ENCODE measurements at regions not wholly inside any gene's neighbourhood (a gene's known extent, or its start where the extent isn't known, plus 50 kb on each side); places are given as distances from the start of the nearest gene placed in this dataset.

GRCh38 chr14:87879389-87879788, 113.6 kb downstream of the GALC start:
- no peak overlapping the region for H2AFZ ChIP-seq (ENCODE audit: low read depth, low read length)
- H3F3A ChIP-seq (ENCODE audit: insufficient read depth, low read length, poor library complexity, severe bottlenecking): no peaks in the 10 kb centered on the region
- H3K9ac ChIP-seq (ENCODE audit: low read length): no peak overlapping the region
- TF ChIP-seq RAD21 (conservative IDR thresholded peaks at IDR 0.05) (no peak), EZH2 (IDR thresholded peaks at IDR 0.05; ENCODE audit: borderline replicate concordance, insufficient read depth, low read length, poor library complexity, severe bottlenecking) (no peak), SMC3 (conservative IDR thresholded peaks at IDR 0.05; ENCODE audit: poor library complexity) (no peak), REST (IDR thresholded peaks at IDR 0.05; ENCODE audit: borderline replicate concordance) (no peak), CTCF (IDR thresholded peaks at IDR 0.05; ENCODE audit: poor library complexity, severe bottlenecking) (no peak), POLR2AphosphoS5 (IDR thresholded peaks at IDR 0.05) (no peak), TAF1 (IDR thresholded peaks at IDR 0.05; ENCODE audit: low read depth) (no peak), MXI1 (conservative IDR thresholded peaks at IDR 0.05; ENCODE audit: poor library complexity, severe bottlenecking) (no peak), EP300 (conservative IDR thresholded peaks at IDR 0.05; ENCODE audit: poor library complexity, severe bottlenecking) (no peak)
- no peaks in the 10 kb centered on the region for H3K27me3 ChIP-seq (ENCODE audit: insufficient read depth, low read depth, low read length)
- H3K79me2 ChIP-seq (replicated peaks; ENCODE audit: insufficient read depth, low read length): no peaks in the 10 kb centered on the region
- H3K27ac ChIP-seq (ENCODE audit: low read length): no peak overlapping the region
- H3K36me3 ChIP-seq (ENCODE audit: insufficient read depth, low read length): no peaks in the 10 kb centered on the region
- H4K20me1 ChIP-seq (ENCODE audit: insufficient read depth): no peaks in the 10 kb centered on the region
- H3K9me2 ChIP-seq (ENCODE audit: insufficient read depth, low read length): no peaks in the 10 kb centered on the region
- H3K9me3 ChIP-seq (ENCODE audit: low read length): no peaks in the 10 kb centered on the region
- no peak overlapping the region for H3K4me3 ChIP-seq (ENCODE audit: low read length)
- H3K4me2 ChIP-seq (ENCODE audit: low read length): no peak overlapping the region

- Histone ChIP-seq H3K9me2 (ENCODE audit: insufficient read depth, low read length) (no peaks in the 10 kb centered on the region), H3K79me2 (replicated peaks; ENCODE audit: insufficient read depth, low read length) (no peaks in the 10 kb centered on the region), H3K4me3 (ENCODE audit: low read length) (no peak overlapping the region), H3K27ac (ENCODE audit: low read length) (no peak overlapping the region), H3F3A (ENCODE audit: insufficient read depth, low read length, poor library complexity, severe bottlenecking) (no peaks in the 10 kb centered on the region), H2AFZ (ENCODE audit: low read depth, low read length) (no peak overlapping the region), H3K4me2 (ENCODE audit: low read length) (no peak overlapping the region), H3K36me3 (ENCODE audit: insufficient read depth, low read length) (no peaks in the 10 kb centered on the region), H3K9ac (ENCODE audit: low read length) (no peak overlapping the region), H3K9me3 (ENCODE audit: low read length) (no peaks in the 10 kb centered on the region), H3K27me3 (ENCODE audit: insufficient read depth, low read depth, low read length) (no peaks in the 10 kb centered on the region), H4K20me1 (ENCODE audit: insufficient read depth) (no peaks in the 10 kb centered on the region)
- TF ChIP-seq EP300 (conservative IDR thresholded peaks at IDR 0.05; ENCODE audit: poor library complexity, severe bottlenecking): no peak
- no peak for TF ChIP-seq MXI1 (conservative IDR thresholded peaks at IDR 0.05; ENCODE audit: poor library complexity, severe bottlenecking)
- no peak for TF ChIP-seq SMC3 (conservative IDR thresholded peaks at IDR 0.05; ENCODE audit: poor library complexity)
- TF ChIP-seq RAD21 (conservative IDR thresholded peaks at IDR 0.05): no peak
- no peak for TF ChIP-seq EZH2 (IDR thresholded peaks at IDR 0.05; ENCODE audit: borderline replicate concordance, insufficient read depth, low read length, poor library complexity, severe bottlenecking)
- TF ChIP-seq REST (IDR thresholded peaks at IDR 0.05; ENCODE audit: borderline replicate concordance): no peak
Observed at GRCh38 chr14:87878959-87879358, 114.0 kb downstream of the GALC start.
